H1 (cell line): ENCODE measurements at regions not wholly inside any gene's neighbourhood (a gene's known extent, or its start where the extent isn't known, plus 50 kb on each side); places are given as distances from the start of the nearest gene placed in this dataset.

ENCODE experiments used
- BCL11A ChIP-seq, 2 experiments: IDR thresholded peaks; one replicate each; pipeline ENCODE4 v1.6.1; 2011; ENCODE audit warnings: low read depth in 2 of 2, low read length in 2 of 2, mild to moderate bottlenecking in 2 of 2
- CTCF ChIP-seq, 3 experiments: IDR thresholded peaks; 1 replicate in 2 of 3; 2 replicates in 1 of 3; pipeline versions ENCODE4 v1.5.1 to v1.6.1; 2011; ENCODE audit warnings: low read length in 3 of 3, mild to moderate bottlenecking in 3 of 3, inconsistent platforms in 2 of 3, low read depth in 1 of 3, moderate library complexity in 1 of 3; ENCODE audit not compliant: insufficient read depth in 1 of 3; ENCODE audit errors: control extremely low read depth in 1 of 3
- EZH2 ChIP-seq: fragments of 200-600 bp; sonication (generic); IDR thresholded peaks from 2 replicates; pipeline ENCODE4 v1.7.1; 2012; ENCODE audit warnings: low read depth, mild to moderate bottlenecking, moderate library complexity, low read length, inconsistent platforms; ENCODE audit not compliant: severe bottlenecking
- FOSL1 ChIP-seq: IDR thresholded peaks from 2 replicates; pipeline ENCODE4 v1.6.1; 2011; ENCODE audit warnings: mild to moderate bottlenecking, low read depth, low read length, moderate library complexity; ENCODE audit not compliant: insufficient read depth
- KDM4A ChIP-seq: IDR thresholded peaks from one replicate; pipeline ENCODE4 v1.7.1; 2012; ENCODE audit warnings: low read depth, mild to moderate bottlenecking, moderate library complexity, low read length, inconsistent platforms; ENCODE audit not compliant: severe bottlenecking
- KDM5A ChIP-seq: fragments of 200-600 bp; IDR thresholded peaks from 2 replicates; pipeline ENCODE4 v1.7.1; 2012; ENCODE audit warnings: mild to moderate bottlenecking, low read length, inconsistent platforms, mixed read lengths
- POLR2A ChIP-seq, 2 experiments: IDR thresholded peaks; 1 replicate in 1 of 2; 2 replicates in 1 of 2; pipeline ENCODE4 v1.6.1; 2011; ENCODE audit warnings: low read depth in 2 of 2, low read length in 2 of 2, mild to moderate bottlenecking in 2 of 2; ENCODE audit errors: control extremely low read depth in 1 of 2
- POLR2AphosphoS5 ChIP-seq: IDR thresholded peaks from 2 replicates; pipeline ENCODE4 v1.6.1; 2011; ENCODE audit warnings: low read depth, low read length
- SIN3A ChIP-seq, 2 experiments: IDR thresholded peaks in 1 of 2; conservative IDR thresholded peaks in 1 of 2; 2 replicates each; pipeline ENCODE4 v1.6.1; 2011 to 2012; ENCODE audit warnings: low read length in 2 of 2, improper control_type of control experiment in 1 of 2, low read depth in 1 of 2, mild to moderate bottlenecking in 1 of 2
- TAF1 ChIP-seq: IDR thresholded peaks from 2 replicates; pipeline ENCODE4 v1.6.1; 2011; ENCODE audit warnings: mild to moderate bottlenecking, low read depth, low read length
- USF2 ChIP-seq: IDR thresholded peaks from 2 replicates; pipeline ENCODE4 v1.6.1; 2011; ENCODE audit warnings: low read length, improper control_type of control experiment
- ZNF274 ChIP-seq: IDR thresholded peaks from 2 replicates; pipeline ENCODE4 v1.7.0; 2012; ENCODE audit warnings: low read length, borderline replicate concordance; ENCODE audit errors: extremely low read depth
- TF ChIP-seq, protein P1 (sequence below): IDR thresholded peaks from 2 replicates; pipeline ENCODE4 v1.6.1; 2012; ENCODE audit warnings: inconsistent platforms

DNA sequence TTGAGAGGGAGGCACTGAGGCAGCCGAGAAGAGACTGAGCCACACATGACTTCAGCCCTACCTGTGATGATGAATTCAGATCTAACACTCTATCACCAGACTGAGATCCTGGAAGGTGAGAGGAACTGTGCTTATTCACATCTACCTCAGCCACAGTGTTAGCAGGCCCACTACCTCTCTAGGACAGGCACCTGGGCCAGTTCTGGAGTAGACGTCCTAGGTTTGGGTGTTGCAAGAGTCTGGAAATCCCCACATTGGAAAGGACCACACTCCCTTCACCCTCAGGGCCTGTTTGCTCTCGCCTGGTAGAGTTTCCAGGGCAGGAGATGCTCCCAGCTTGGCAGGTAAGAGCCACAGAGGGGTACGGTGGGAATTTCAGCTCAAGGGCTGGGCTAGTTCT, 113.8 kb upstream of the CCL21 start:
- TF ChIP-seq CTCF (IDR thresholded peaks at IDR 0.05; ENCODE audit: control extremely low read depth in 1 of 3, insufficient read depth in 1 of 3, low read depth in 1 of 3, low read length in 3 of 3) = no peak
- TF ChIP-seq, protein P1, sequence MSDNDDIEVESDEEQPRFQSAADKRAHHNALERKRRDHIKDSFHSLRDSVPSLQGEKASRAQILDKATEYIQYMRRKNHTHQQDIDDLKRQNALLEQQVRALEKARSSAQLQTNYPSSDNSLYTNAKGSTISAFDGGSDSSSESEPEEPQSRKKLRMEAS = no peak
- TF ChIP-seq POLR2A (IDR thresholded peaks at IDR 0.05; ENCODE audit: control extremely low read depth in 1 of 2, low read depth in 2 of 2, low read length in 2 of 2) = no peak
- no peak for TF ChIP-seq EZH2
- no peak for TF ChIP-seq FOSL1
- TF ChIP-seq POLR2AphosphoS5 = no peak
- TF ChIP-seq USF2 = no peak
- TF ChIP-seq KDM4A = no peak
- TF ChIP-seq SIN3A (conservative IDR thresholded peaks at IDR 0.05 in 1 of 2, IDR thresholded peaks at IDR 0.05 in 1 of 2; ENCODE audit: low read depth in 1 of 2, low read length in 2 of 2) = no peak
- no peak for TF ChIP-seq TAF1
- TF ChIP-seq BCL11A (IDR thresholded peaks at IDR 0.05; ENCODE audit: low read depth in 2 of 2, low read length in 2 of 2) = no peak
- no peak for TF ChIP-seq ZNF274
- TF ChIP-seq KDM5A = no peak
